Uterus (tissue), 3 donors: ENCODE measurements at regions not wholly inside any gene's neighbourhood (a gene's known extent, or its start where the extent isn't known, plus 50 kb on each side); places are given as distances from the start of the nearest gene placed in this dataset.

ENCODE experiments used
- DNase-seq, 2 donors: peaks; one replicate each; pipeline ENCODE4 v3.0.0-alpha.2; 2019 to 2020
- H3K27ac ChIP-seq, 2 donors: fragments of 200-600 bp; sonication (generic); 1 replicate in 1 of 2; 2 replicates in 1 of 2; pipeline ENCODE4 v1.5.1; 2016 to 2018
- H3K27me3 ChIP-seq, 2 donors: fragments of 200-600 bp; sonication (generic); one replicate each; pipeline ENCODE4 v1.5.1; 2018 to 2019; ENCODE audit warnings: control low read depth in 1 of 2
- H3K36me3 ChIP-seq, 2 donors: fragments of 200-600 bp; sonication (generic); one replicate each; pipeline ENCODE4 v1.5.1; 2019; ENCODE audit warnings: control low read depth in 1 of 2
- H3K4me1 ChIP-seq, 2 donors: fragments of 200-600 bp; sonication (generic); one replicate each; pipeline ENCODE4 v1.5.1; 2018 to 2019; ENCODE audit warnings: control low read depth in 1 of 2
- H3K4me3 ChIP-seq, 2 donors: fragments of 200-600 bp; sonication (generic); 1 replicate in 1 of 2; 2 replicates in 1 of 2; pipeline ENCODE4 v1.5.1; 2018 to 2019; ENCODE audit warnings: mild to moderate bottlenecking in 1 of 2
- H3K9me3 ChIP-seq, 2 donors: fragments of 200-600 bp; sonication (generic); one replicate each; pipeline ENCODE4 v1.5.1; 2019; ENCODE audit warnings: control low read depth in 1 of 2
- POLR2A ChIP-seq, 2 donors: fragments of 450-650 bp; IDR thresholded peaks; one replicate each; pipeline ENCODE4 v1.6.1; 2016; ENCODE audit warnings: antibody characterized with exemption in 2 of 2, mild to moderate bottlenecking in 1 of 2, moderate library complexity in 1 of 2
- intact Hi-C: fragments of 100-400 bp; cut with DNase I; formaldehyde crosslinking; loops from one replicate; pipeline ENCODE4 v1.15.1; 2023; ENCODE audit warnings: low total_unique reads
- TF ChIP-seq, protein P1 (sequence below), 4 experiments: fragments of 200-600 bp in 2 of 4; fragments of 450-650 bp in 2 of 4; sonication (generic) in 2 of 4; IDR thresholded peaks; one replicate each; pipeline ENCODE4 v1.5.1; 2016 to 2019; ENCODE audit warnings: antibody characterized with exemption in 4 of 4, mild to moderate bottlenecking in 2 of 4, moderate library complexity in 1 of 4
- donor health status: DM: yes; HTN: yes; CAD: no.

DNA sequence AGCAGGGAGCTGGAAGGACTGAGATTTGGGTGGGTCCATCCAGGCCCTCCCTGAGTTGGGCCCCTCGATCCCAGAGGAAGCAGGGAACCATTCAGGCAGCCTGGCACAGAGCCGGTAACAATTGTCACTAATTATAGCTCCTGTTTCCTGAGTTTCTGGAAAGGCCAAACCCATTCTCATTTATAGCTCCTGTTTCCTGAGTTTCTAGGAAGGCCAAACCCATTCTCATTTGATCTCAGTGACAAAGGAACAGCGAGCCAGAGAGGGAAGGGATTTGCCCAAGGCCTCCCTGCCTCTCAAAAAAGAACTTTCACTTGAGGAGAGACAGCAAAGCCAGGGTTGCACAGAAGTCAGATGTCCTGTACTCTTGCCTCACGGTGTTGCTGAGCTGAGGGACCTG lies 521.9 kb downstream of the TYW1 start:
- intact Hi-C loops: no loop called here
- DNase-seq: peak in 1 of 2 donors; percentile 37
- no peaks in the 10 kb centered on the region for H3K36me3 ChIP-seq
- no peaks in the 10 kb centered on the region for H3K4me1 ChIP-seq
- H3K27me3 ChIP-seq: no peaks in the 10 kb centered on the region
- H3K9me3 ChIP-seq: no peaks in the 10 kb centered on the region
- TF ChIP-seq POLR2A (IDR thresholded peaks at IDR 0.05): no peak
- TF ChIP-seq, protein P1, sequence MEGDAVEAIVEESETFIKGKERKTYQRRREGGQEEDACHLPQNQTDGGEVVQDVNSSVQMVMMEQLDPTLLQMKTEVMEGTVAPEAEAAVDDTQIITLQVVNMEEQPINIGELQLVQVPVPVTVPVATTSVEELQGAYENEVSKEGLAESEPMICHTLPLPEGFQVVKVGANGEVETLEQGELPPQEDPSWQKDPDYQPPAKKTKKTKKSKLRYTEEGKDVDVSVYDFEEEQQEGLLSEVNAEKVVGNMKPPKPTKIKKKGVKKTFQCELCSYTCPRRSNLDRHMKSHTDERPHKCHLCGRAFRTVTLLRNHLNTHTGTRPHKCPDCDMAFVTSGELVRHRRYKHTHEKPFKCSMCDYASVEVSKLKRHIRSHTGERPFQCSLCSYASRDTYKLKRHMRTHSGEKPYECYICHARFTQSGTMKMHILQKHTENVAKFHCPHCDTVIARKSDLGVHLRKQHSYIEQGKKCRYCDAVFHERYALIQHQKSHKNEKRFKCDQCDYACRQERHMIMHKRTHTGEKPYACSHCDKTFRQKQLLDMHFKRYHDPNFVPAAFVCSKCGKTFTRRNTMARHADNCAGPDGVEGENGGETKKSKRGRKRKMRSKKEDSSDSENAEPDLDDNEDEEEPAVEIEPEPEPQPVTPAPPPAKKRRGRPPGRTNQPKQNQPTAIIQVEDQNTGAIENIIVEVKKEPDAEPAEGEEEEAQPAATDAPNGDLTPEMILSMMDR (IDR thresholded peaks at IDR 0.05): no peak
- no peak overlapping the region for H3K27ac ChIP-seq
- H3K4me3 ChIP-seq: no peak overlapping the region

DNA sequence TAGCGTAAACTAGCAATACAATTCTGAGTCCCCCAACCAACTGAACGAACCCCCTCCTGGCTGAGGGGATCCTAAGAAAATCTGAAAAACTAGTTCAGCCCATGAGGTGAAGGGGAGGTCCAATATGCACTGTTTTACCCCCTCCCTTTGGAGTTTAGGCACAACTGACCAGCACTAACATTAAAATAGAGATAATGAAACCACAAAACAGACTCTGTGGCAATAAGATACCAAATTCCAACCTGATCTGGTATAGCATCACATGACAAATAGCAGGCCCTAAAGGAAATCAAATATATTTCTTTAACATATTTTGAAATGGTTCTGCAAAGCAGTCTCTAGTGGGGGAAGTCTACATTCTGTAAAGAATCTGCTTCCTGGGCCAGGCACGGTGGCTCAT lies 522.5 kb downstream of the TYW1 start:
- TF ChIP-seq, protein P1 (IDR thresholded peaks at IDR 0.05): no peak
- no peak for DNase-seq
- Histone ChIP-seq H3K4me1 (no peaks in the 10 kb centered on the region), H3K9me3 (no peaks in the 10 kb centered on the region), H3K4me3 (no peak overlapping the region), H3K27ac (no peak overlapping the region), H3K27me3 (no peaks in the 10 kb centered on the region), H3K36me3 (no peaks in the 10 kb centered on the region)
- intact Hi-C loops: no loop called here

DNA sequence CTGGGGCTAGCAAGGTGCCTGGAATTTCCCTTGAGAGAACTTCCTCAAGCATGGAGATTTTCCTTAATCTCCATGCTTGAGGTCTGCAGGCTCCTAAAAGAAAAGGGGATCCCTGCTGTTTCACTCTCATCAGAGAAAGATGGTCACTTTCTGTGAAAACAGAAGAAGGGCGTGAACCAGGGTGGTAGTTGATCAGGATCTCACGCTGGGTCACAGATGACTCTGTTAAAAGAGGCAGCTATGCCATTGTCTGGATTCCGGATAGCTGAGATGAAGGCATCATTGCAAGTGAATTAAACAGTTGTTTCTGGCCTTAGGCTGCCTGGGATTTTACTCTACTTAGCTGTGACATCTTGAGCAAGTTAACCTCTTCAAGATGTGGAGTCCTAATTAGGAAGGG lies 525.9 kb downstream of the TYW1 start:
- TF ChIP-seq, protein P1 (IDR thresholded peaks at IDR 0.05): no peak
- TF ChIP-seq POLR2A (IDR thresholded peaks at IDR 0.05): no peak
- intact Hi-C loops: no loop called here

DNA sequence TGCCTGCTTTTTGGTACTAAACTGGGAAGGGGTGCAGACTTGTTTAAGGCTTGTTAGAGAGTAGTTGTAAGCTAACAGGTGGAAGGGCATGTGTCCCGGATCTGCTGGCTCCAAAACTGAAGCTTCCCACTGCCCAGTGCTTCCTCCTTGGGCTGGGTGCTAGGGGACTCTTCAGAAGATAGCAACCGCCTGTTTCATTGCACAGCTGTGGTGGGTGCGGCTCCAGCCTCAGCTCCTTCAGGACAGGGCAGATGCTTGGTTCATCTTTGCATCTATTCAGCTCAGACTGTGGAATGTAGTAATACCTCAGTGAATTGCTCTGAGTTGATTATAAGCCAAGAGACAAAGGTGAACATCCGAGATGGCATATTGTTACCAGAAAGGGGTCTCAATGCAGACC lies 527.1 kb downstream of the TYW1 start:
- Histone ChIP-seq H3K4me1 (no peaks in the 10 kb centered on the region), H3K36me3 (no peaks in the 10 kb centered on the region), H3K27me3 (no peaks in the 10 kb centered on the region), H3K9me3 (no peaks in the 10 kb centered on the region), H3K27ac (no peak overlapping the region), H3K4me3 (no peak overlapping the region)
- no peak for DNase-seq
- intact Hi-C loops: no loop called here
- TF ChIP-seq POLR2A (IDR thresholded peaks at IDR 0.05): no peak
- TF ChIP-seq, protein P1 (IDR thresholded peaks at IDR 0.05): no peak

More for the DNA sequence above, 525.9 kb downstream of the TYW1 start:
- Histone ChIP-seq H3K4me3 (no peak overlapping the region), H3K27me3 (no peaks in the 10 kb centered on the region), H3K9me3 (no peaks in the 10 kb centered on the region), H3K27ac (no peak overlapping the region), H3K4me1 (no peaks in the 10 kb centered on the region), H3K36me3 (no peaks in the 10 kb centered on the region)
- DNase-seq: no peak

DNA sequence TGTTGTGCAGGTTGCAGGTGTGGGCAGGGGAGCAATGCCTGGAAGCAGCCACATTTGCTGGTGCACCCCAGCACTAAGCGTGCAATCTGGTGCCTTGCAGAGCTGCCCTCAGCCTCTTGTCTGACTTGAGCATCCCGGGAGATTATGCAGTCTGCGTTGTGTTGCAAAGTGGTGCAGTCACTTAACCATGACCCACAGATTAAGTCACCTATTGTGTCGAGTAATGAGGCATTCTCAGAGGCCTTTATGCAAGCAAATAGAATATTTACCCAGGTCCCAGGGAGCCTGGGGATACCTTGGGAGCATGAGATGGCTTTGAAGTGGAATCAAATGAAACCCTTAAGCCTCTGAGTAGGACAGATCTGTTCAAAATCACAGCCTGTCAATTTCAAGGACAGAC lies 529.0 kb downstream of the TYW1 start:
- H3K9me3 ChIP-seq: no peaks in the 10 kb centered on the region
- H3K4me3 ChIP-seq: no peak overlapping the region
- intact Hi-C loops: no loop called here
- no peak for DNase-seq
- no peak for TF ChIP-seq POLR2A (IDR thresholded peaks at IDR 0.05)
- TF ChIP-seq, protein P1 (IDR thresholded peaks at IDR 0.05): no peak
- no peaks in the 10 kb centered on the region for H3K36me3 ChIP-seq
- no peaks in the 10 kb centered on the region for H3K4me1 ChIP-seq
- no peak overlapping the region for H3K27ac ChIP-seq
- no peaks in the 10 kb centered on the region for H3K27me3 ChIP-seq
